HTERT RPE-1 (cell line): ENCODE measurements at regions not wholly inside any gene's neighbourhood (a gene's known extent, or its start where the extent isn't known, plus 50 kb on each side); places are given as distances from the start of the nearest gene placed in this dataset.
"Not testable (repeated sequence)": the region's sequence is repeated elsewhere in the genome, so short reads cannot be mapped to it uniquely, and the experiment has no call there.

ENCODE experiments used
- in situ Hi-C: fragments of 300-500 bp; cut with MboI; formaldehyde crosslinking; loops from 4 replicates; pipeline ENCODE4 v1.14.3; 2020; ENCODE audit warnings: low sequenced_read_pairs

GRCh38 chr3:158882445-158882844 lies 80.6 kb downstream of the MFSD1 start:
- in situ Hi-C loops: no loop called here

GRCh38 chr3:158896729-158897128 lies 94.9 kb downstream of the MFSD1 start:
- in situ Hi-C loops: no loop called here

GRCh38 chr3:158906749-158907148 lies 104.9 kb downstream of the MFSD1 start:
- in situ Hi-C loops: no loop called here

GRCh38 chr3:158908187-158908734 lies 106.4 kb downstream of the MFSD1 start:
- in situ Hi-C loops: no loop called here

GRCh38 chr3:158909870-158910269 lies 108.0 kb downstream of the MFSD1 start:
- in situ Hi-C loops: no loop called here

GRCh38 chr3:158911586-158911985 lies 109.7 kb downstream of the MFSD1 start:
- in situ Hi-C loops: no loop called here

GRCh38 chr3:158912188-158912587 lies 110.3 kb downstream of the MFSD1 start:
- in situ Hi-C loops: no loop called here

- in situ Hi-C loops: no loop called here
These were observed 110.8 kb downstream of the MFSD1 start for GRCh38 chr3:158912621-158913020.

- in situ Hi-C loops: no loop called here
These were observed 114.3 kb downstream of the MFSD1 start for GRCh38 chr3:158916111-158916510.

- in situ Hi-C loops: no loop called here
These were observed 116.2 kb downstream of the MFSD1 start for GRCh38 chr3:158918008-158918407.

- in situ Hi-C loops: no loop called here
These were observed 116.6 kb downstream of the MFSD1 start for GRCh38 chr3:158918451-158918850.

GRCh38 chr3:158920371-158920770 lies 118.5 kb downstream of the MFSD1 start:
- in situ Hi-C loops: no loop called here

GRCh38 chr3:158925021-158925420 lies 123.2 kb downstream of the MFSD1 start:
- in situ Hi-C loops: no loop called here

GRCh38 chr3:158925828-158926494 lies 124.1 kb downstream of the MFSD1 start:
- in situ Hi-C loops: no loop called here

- in situ Hi-C loops: no loop called here
These were observed 134.0 kb downstream of the MFSD1 start for GRCh38 chr3:158935846-158936245.

GRCh38 chr3:158936530-158937113 lies 134.8 kb downstream of the MFSD1 start:
- in situ Hi-C loops: no loop called here

GRCh38 chr3:158950178-158950901 lies 148.5 kb downstream of the MFSD1 start:
- in situ Hi-C loops: no loop called here

- in situ Hi-C loops: no loop called here
These were observed 151.3 kb downstream of the MFSD1 start for GRCh38 chr3:158953131-158953530.

- in situ Hi-C loops: no loop called here
These were observed 152.6 kb downstream of the MFSD1 start for GRCh38 chr3:158954420-158954819.

GRCh38 chr3:158957777-158958176 lies 155.9 kb downstream of the MFSD1 start:
- in situ Hi-C loops: not testable (repeated sequence)

GRCh38 chr3:158958873-158959272 lies 157.0 kb downstream of the MFSD1 start:
- in situ Hi-C loops: no loop called here

- in situ Hi-C loops: no loop called here
These were observed 159.6 kb downstream of the MFSD1 start for GRCh38 chr3:158961471-158961870.
